GM23248 (cell line): ENCODE measurements at regions not wholly inside any gene's neighbourhood (a gene's known extent, or its start where the extent isn't known, plus 50 kb on each side); places are given as distances from the start of the nearest gene placed in this dataset.
"Not testable (repeated sequence)": the region's sequence is repeated elsewhere in the genome, so short reads cannot be mapped to it uniquely, and the experiment has no call there.

Experiments
- DNase-seq: peaks from one replicate; pipeline ENCODE4 v3.0.0-alpha.2; 2015
- H2AFZ ChIP-seq: fragments of 200-600 bp; sonication (generic); 2 replicates; pipeline ENCODE4 v1.6.1; 2016; ENCODE audit warnings: antibody characterized with exemption
- H3F3A ChIP-seq: fragments of 200-600 bp; sonication (generic); 2 replicates; pipeline ENCODE4 v1.6.1; 2016; ENCODE audit warnings: mild to moderate bottlenecking, antibody characterized with exemption, mixed run types; ENCODE audit not compliant: insufficient read depth
- H3K27ac ChIP-seq: fragments of 200-600 bp; sonication (generic); 2 replicates; pipeline ENCODE4 v1.5.1; 2016; ENCODE audit warnings: mild to moderate bottlenecking
- H3K27me3 ChIP-seq: fragments of 200-600 bp; sonication (generic); replicated peaks from 2 replicates; pipeline ENCODE4 v1.6.1; 2016; ENCODE audit warnings: mild to moderate bottlenecking; ENCODE audit not compliant: insufficient read depth
- H3K36me3 ChIP-seq: fragments of 200-600 bp; sonication (generic); 2 replicates; pipeline ENCODE4 v1.6.1; 2016; ENCODE audit warnings: low read depth, mild to moderate bottlenecking
- H3K4me1 ChIP-seq: fragments of 200-600 bp; sonication (generic); 2 replicates; pipeline ENCODE4 v1.6.1; 2016; ENCODE audit warnings: mild to moderate bottlenecking; ENCODE audit not compliant: insufficient read depth
- H3K4me2 ChIP-seq: fragments of 200-600 bp; sonication (generic); one replicate; pipeline ENCODE4 v1.6.1; 2016; ENCODE audit warnings: mild to moderate bottlenecking; ENCODE audit not compliant: unreplicated experiment
- H3K4me3 ChIP-seq: fragments of 200-600 bp; sonication (generic); 2 replicates; pipeline ENCODE4 v1.5.1; 2016; ENCODE audit warnings: mild to moderate bottlenecking
- H3K79me2 ChIP-seq: fragments of 200-600 bp; sonication (generic); 2 replicates; pipeline ENCODE4 v1.6.1; 2016; ENCODE audit warnings: mild to moderate bottlenecking; ENCODE audit not compliant: insufficient read depth
- H3K9ac ChIP-seq: fragments of 200-600 bp; sonication (generic); 2 replicates; pipeline ENCODE4 v1.6.1; 2016; ENCODE audit warnings: mild to moderate bottlenecking
- H3K9me2 ChIP-seq: fragments of 200-600 bp; sonication (generic); 2 replicates; pipeline ENCODE4 v1.6.1; 2016; ENCODE audit warnings: mixed run types, mild to moderate bottlenecking, moderate library complexity; ENCODE audit not compliant: insufficient read depth
- H3K9me3 ChIP-seq: fragments of 200-600 bp; sonication (generic); one replicate; pipeline ENCODE4 v1.6.1; 2017; ENCODE audit warnings: low read depth
- H4K20me1 ChIP-seq: fragments of 200-600 bp; sonication (generic); 2 replicates; pipeline ENCODE4 v1.6.0; 2016; ENCODE audit not compliant: insufficient read depth
- EZH2 ChIP-seq: fragments of 200-600 bp; sonication (generic); IDR thresholded peaks from 2 replicates; pipeline ENCODE4 v1.6.1; 2018; ENCODE audit warnings: antibody characterized with exemption, mild to moderate bottlenecking; ENCODE audit not compliant: insufficient read depth, poor library complexity, severe bottlenecking
- EZH2phosphoT487 ChIP-seq: fragments of 200-600 bp; sonication (generic); IDR thresholded peaks from 2 replicates; pipeline ENCODE4 v1.6.1; 2018; ENCODE audit warnings: antibody characterized with exemption, moderate library complexity, mild to moderate bottlenecking, low read depth; ENCODE audit not compliant: insufficient read depth
- WGBS, 2 experiments: methylation state at CpG; one replicate each; pipeline ENCODE4 v1.1.6; 2015 to 2017; ENCODE audit warnings: low lambda C conversion rate in 2 of 2, low coverage in 1 of 2; ENCODE audit errors: missing lambda C conversion rate in 2 of 2; 5-methylcytosine and 5-hydroxymethylcytosine counted together
- in situ Hi-C: fragments of 300-500 bp; cut with MboI; formaldehyde crosslinking; loops from 2 replicates; pipeline ENCODE4 v1.15.0; 2020

GRCh38 chr2:176947754-176948153 is 264.8 kb upstream of the HNRNPA3 start:
- TF ChIP-seq EZH2: no peak
- TF ChIP-seq EZH2phosphoT487: no peak
- in situ Hi-C loops: no loop called here
- Histone ChIP-seq H4K20me1 (no peaks in the 10 kb centered on the region), H3K79me2 (no peaks in the 10 kb centered on the region), H3K36me3 (no peaks in the 10 kb centered on the region), H3K27me3 (no peaks in the 10 kb centered on the region), H3K4me1 (no peaks in the 10 kb centered on the region), H3K4me3 (no peak overlapping the region), H3K27ac (no peak overlapping the region), H3K9me2 (no peaks in the 10 kb centered on the region), H3K4me2 (no peak overlapping the region), H2AFZ (no peak overlapping the region), H3K9me3 (no peaks in the 10 kb centered on the region), H3K9ac (no peak overlapping the region), H3F3A (no peaks in the 10 kb centered on the region)
- no peak for DNase-seq
- WGBS, 2 experiments: 64 to 67% methylated on average over 1 of the region's 1 CpG

GRCh38 chr2:176951218-176951617 is 261.4 kb upstream of the HNRNPA3 start:
- H3K4me2 ChIP-seq, H3K27me3 ChIP-seq, H3K9ac ChIP-seq, DNase-seq, in situ Hi-C loops, H3K4me1 ChIP-seq, H3K36me3 ChIP-seq, H3K9me2 ChIP-seq, H3F3A ChIP-seq, H3K4me3 ChIP-seq, H3K9me3 ChIP-seq, H2AFZ ChIP-seq, H3K27ac ChIP-seq, H3K79me2 ChIP-seq, H4K20me1 ChIP-seq: not testable (repeated sequence)
- 57 to 67% methylated on average over 3 of the region's 3 CpGs for WGBS, 2 experiments

DNA sequence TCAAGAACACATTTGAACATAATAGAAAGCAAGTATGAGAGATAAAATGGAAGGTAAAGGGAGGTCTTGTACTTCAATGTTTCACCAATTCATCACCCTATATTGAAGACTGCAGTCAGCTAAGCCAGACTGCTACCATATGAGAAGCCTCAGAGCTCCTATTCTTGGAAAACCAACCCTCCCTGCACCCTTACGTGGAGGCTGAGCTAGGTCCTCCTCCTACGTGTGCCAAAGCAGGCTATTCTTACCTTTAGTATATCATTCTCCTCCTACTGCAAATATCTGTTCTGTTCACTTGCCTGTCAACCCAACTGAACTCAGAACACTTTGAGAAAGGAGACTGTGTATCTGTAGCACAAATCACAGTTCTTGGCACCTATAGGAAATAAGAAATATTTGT is 255.8 kb upstream of the HNRNPA3 start:
- no peaks in the 10 kb centered on the region for H3K36me3 ChIP-seq
- no peak overlapping the region for H3K4me3 ChIP-seq
- H3K27me3 ChIP-seq: peaks cover 8% of the 10 kb centered on the region
- H3K4me2 ChIP-seq: no peak overlapping the region
- in situ Hi-C loops: no loop called here
- no peaks in the 10 kb centered on the region for H3K4me1 ChIP-seq
- no peak overlapping the region for H3K9ac ChIP-seq
- TF ChIP-seq EZH2 (no peak), EZH2phosphoT487 (no peak)
- no peaks in the 10 kb centered on the region for H4K20me1 ChIP-seq
- no peak overlapping the region for H2AFZ ChIP-seq
- no peak overlapping the region for H3K27ac ChIP-seq
- DNase-seq: no peak
- no peaks in the 10 kb centered on the region for H3F3A ChIP-seq
- no peaks in the 10 kb centered on the region for H3K79me2 ChIP-seq
- 3% methylated on average over 2 of the region's 2 CpGs for WGBS, 2 experiments
- no peaks in the 10 kb centered on the region for H3K9me3 ChIP-seq
- no peaks in the 10 kb centered on the region for H3K9me2 ChIP-seq

- no peak overlapping the region for H3K4me3 ChIP-seq
- peaks cover 8% of the 10 kb centered on the region for H3K27me3 ChIP-seq
- H3K36me3 ChIP-seq: no peaks in the 10 kb centered on the region
- no peaks in the 10 kb centered on the region for H3K79me2 ChIP-seq
- in situ Hi-C loops: no loop called here
- WGBS, 2 experiments: 40 to 52% methylated on average over 3 of the region's 3 CpGs
- DNase-seq: no peak
- no peaks in the 10 kb centered on the region for H3F3A ChIP-seq
- no peaks in the 10 kb centered on the region for H4K20me1 ChIP-seq
- H3K9me2 ChIP-seq: no peaks in the 10 kb centered on the region
- no peak overlapping the region for H3K9ac ChIP-seq
- TF ChIP-seq EZH2phosphoT487: no peak
- no peak for TF ChIP-seq EZH2
- H3K4me2 ChIP-seq: no peak overlapping the region
- H3K9me3 ChIP-seq: no peaks in the 10 kb centered on the region
- no peak overlapping the region for H3K27ac ChIP-seq
- no peaks in the 10 kb centered on the region for H3K4me1 ChIP-seq
- no peak overlapping the region for H2AFZ ChIP-seq
Observed at GRCh38 chr2:176959614-176960013, 253.0 kb upstream of the HNRNPA3 start.

DNA sequence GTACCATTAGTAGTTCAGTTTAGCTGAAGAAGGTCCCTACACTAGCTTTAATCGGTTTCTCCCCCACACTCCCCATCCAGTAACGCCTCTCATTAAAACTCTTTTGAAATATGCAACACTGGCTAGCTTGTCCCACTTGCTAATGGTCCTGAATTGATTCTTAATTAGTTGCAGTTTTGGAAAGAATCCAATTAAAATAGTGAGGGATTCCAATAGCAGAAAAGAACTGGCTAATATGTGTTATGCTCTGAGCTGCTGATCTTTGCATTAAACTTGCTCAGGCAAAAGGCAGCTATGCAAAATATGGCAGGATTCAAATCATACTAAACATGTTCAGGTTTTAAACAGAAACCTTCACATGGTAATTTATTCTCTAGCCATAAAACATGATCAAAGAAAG is 252.5 kb upstream of the HNRNPA3 start:
- Histone ChIP-seq H3K4me2 (no peak overlapping the region), H3K9ac (no peak overlapping the region), H3K4me1 (no peaks in the 10 kb centered on the region), H3K9me2 (no peaks in the 10 kb centered on the region), H3K27ac (no peak overlapping the region), H3F3A (no peaks in the 10 kb centered on the region), H3K4me3 (no peak overlapping the region), H3K79me2 (no peaks in the 10 kb centered on the region), H3K9me3 (no peaks in the 10 kb centered on the region), H3K27me3 (peaks cover 8% of the 10 kb centered on the region), H4K20me1 (no peaks in the 10 kb centered on the region), H2AFZ (no peak overlapping the region), H3K36me3 (no peaks in the 10 kb centered on the region)
- WGBS, 2 experiments: 75% methylated on average over 2 of the region's 2 CpGs
- DNase-seq: no peak
- in situ Hi-C loops: no loop called here
- TF ChIP-seq EZH2 (no peak), EZH2phosphoT487 (no peak)
